Body of pancreas (tissue), 4 donors: ENCODE measurements at regions not wholly inside any gene's neighbourhood (a gene's known extent, or its start where the extent isn't known, plus 50 kb on each side); places are given as distances from the start of the nearest gene placed in this dataset.

ENCODE experiments used
- ATAC-seq: fragments of 150-250 bp; one replicate; pipeline ENCODE4 v1.9.1; 2016
- DNase-seq, 4 donors: peaks; one replicate each; pipeline ENCODE4 v3.0.0-alpha.2; 2019
- H3K27ac ChIP-seq, 4 donors: fragments of 200-600 bp; sonication (generic); 1 replicate in 3 of 4; 2 replicates in 1 of 4; pipeline versions ENCODE4 v1.5.1 to v1.6.1; 2016 to 2019; ENCODE audit warnings: mild to moderate bottlenecking in 1 of 4, mixed read lengths in 1 of 4, moderate library complexity in 1 of 4
- H3K27me3 ChIP-seq, 2 donors: fragments of 200-600 bp; sonication (generic); one replicate each; pipeline ENCODE4 v1.6.0; 2016; ENCODE audit warnings: mild to moderate bottlenecking in 1 of 2
- H3K36me3 ChIP-seq, 2 donors: fragments of 200-600 bp; sonication (generic); replicated peaks in 1 of 2; 2 replicates each; pipeline ENCODE4 v1.5.1; 2016; ENCODE audit warnings: low read depth in 2 of 2; ENCODE audit not compliant: insufficient read depth in 1 of 2
- H3K4me1 ChIP-seq: fragments of 200-600 bp; sonication (generic); one replicate; pipeline ENCODE4 v1.6.0; 2016
- H3K4me3 ChIP-seq, 2 donors: fragments of 200-600 bp; sonication (generic); 1 replicate in 1 of 2; 2 replicates in 1 of 2; pipeline ENCODE4 v1.5.1; 2016 to 2019
- H3K9me3 ChIP-seq, 3 donors: fragments of 200-600 bp; sonication (generic); 1 replicate in 2 of 3; 2 replicates in 1 of 3; pipeline ENCODE4 v1.5.1; 2016
- POLR2A ChIP-seq, 3 donors: fragments of 450-650 bp; IDR thresholded peaks; one replicate each; pipeline ENCODE4 v1.6.1; 2016; ENCODE audit warnings: antibody characterized with exemption in 3 of 3, mild to moderate bottlenecking in 2 of 3
- WGBS, 2 donors: methylation state at CpG; one replicate each; pipeline ENCODE4 v1.1.5; 2017; 5-methylcytosine and 5-hydroxymethylcytosine counted together
- intact Hi-C: fragments of 100-400 bp; cut with DNase I; formaldehyde crosslinking; loops from one replicate; pipeline ENCODE4 v1.15.1; 2023
- TF ChIP-seq, protein P1 (sequence below), 7 experiments: fragments of 450-650 bp in 4 of 7; fragments of 200-600 bp in 3 of 7; sonication (generic) in 3 of 7; IDR thresholded peaks; one replicate each; pipeline ENCODE4 v1.5.1; 2016 to 2019; ENCODE audit warnings: antibody characterized with exemption in 7 of 7

DNA sequence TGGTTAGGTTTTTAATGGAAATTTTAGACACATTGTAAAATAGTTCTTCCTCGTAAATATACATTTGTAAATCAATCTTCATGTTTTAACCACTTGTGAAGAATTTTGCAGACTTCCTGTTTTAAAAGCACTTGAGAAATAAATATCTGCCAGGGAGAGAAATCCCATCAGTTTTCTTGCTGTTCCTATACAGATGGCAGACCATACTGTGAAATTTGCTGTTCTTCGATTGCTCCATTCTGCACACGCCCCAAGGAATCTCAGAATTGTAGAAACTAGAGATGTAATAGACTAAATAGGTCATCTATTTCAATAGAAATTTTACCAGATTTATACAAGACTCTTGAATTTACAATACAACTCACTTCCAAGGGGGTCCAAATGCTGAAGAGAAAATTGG is 75.8 kb upstream of the PIK3C3 start:
- Histone ChIP-seq H3K27me3 (no peaks in the 10 kb centered on the region), H3K36me3 (no peaks in the 10 kb centered on the region), H3K9me3 (no peaks in the 10 kb centered on the region), H3K4me1 (no peaks in the 10 kb centered on the region), H3K4me3 (no peak overlapping the region), H3K27ac (no peak overlapping the region)
- no peak for ATAC-seq
- intact Hi-C loops = no loop called here
- TF ChIP-seq POLR2A (IDR thresholded peaks at IDR 0.05) = no peak
- TF ChIP-seq, protein P1, sequence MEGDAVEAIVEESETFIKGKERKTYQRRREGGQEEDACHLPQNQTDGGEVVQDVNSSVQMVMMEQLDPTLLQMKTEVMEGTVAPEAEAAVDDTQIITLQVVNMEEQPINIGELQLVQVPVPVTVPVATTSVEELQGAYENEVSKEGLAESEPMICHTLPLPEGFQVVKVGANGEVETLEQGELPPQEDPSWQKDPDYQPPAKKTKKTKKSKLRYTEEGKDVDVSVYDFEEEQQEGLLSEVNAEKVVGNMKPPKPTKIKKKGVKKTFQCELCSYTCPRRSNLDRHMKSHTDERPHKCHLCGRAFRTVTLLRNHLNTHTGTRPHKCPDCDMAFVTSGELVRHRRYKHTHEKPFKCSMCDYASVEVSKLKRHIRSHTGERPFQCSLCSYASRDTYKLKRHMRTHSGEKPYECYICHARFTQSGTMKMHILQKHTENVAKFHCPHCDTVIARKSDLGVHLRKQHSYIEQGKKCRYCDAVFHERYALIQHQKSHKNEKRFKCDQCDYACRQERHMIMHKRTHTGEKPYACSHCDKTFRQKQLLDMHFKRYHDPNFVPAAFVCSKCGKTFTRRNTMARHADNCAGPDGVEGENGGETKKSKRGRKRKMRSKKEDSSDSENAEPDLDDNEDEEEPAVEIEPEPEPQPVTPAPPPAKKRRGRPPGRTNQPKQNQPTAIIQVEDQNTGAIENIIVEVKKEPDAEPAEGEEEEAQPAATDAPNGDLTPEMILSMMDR (IDR thresholded peaks at IDR 0.05) = no peak
- 61 to 72% methylated on average over 3 of the region's 3 CpGs for WGBS, 2 donors
- DNase-seq = no peak

DNA sequence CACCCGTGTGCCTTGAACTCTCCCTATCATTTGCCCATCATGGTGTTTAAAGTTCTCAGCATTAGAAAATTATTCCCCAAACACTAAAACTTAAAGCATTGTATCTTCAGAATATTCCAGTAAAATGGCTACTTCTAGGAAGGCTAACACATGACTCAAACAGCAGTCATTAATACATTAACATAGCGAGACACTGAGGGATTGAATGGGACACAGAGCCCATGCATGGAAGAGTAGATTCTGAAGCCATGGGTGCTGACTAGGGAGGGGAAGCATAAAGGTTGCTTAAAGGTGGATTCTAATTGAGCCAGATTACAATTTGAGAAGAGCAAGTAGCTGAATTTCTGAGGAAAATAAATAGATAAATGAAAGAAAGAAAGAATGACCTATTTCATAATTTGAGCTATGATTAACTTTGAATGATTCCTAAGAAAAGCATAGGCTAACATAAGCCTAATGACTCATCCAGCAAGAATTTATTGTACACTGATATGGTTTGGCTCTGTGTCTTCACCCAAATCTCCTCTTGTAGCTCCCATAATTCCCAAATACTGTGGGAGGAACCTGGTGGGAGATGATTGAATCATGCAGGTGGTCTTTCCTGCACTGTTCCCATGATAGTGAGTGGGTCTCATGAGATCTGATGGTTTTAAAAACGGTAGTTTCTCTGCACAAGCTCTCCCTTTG is 79.8 kb upstream of the PIK3C3 start:
- no peak overlapping the region for H3K27ac ChIP-seq
- no peak for ATAC-seq
- intact Hi-C loops = no loop called here
- no peaks in the 10 kb centered on the region for H3K9me3 ChIP-seq
- WGBS, 2 donors = 46 to 50% methylated on average over 3 of the region's 3 CpGs
- H3K4me1 ChIP-seq = no peaks in the 10 kb centered on the region
- TF ChIP-seq POLR2A (IDR thresholded peaks at IDR 0.05) = no peak
- TF ChIP-seq, protein P1 (IDR thresholded peaks at IDR 0.05) = no peak
- H3K27me3 ChIP-seq = no peaks in the 10 kb centered on the region
- DNase-seq = no peak
- H3K4me3 ChIP-seq = no peak overlapping the region
- H3K36me3 ChIP-seq = no peaks in the 10 kb centered on the region

DNA sequence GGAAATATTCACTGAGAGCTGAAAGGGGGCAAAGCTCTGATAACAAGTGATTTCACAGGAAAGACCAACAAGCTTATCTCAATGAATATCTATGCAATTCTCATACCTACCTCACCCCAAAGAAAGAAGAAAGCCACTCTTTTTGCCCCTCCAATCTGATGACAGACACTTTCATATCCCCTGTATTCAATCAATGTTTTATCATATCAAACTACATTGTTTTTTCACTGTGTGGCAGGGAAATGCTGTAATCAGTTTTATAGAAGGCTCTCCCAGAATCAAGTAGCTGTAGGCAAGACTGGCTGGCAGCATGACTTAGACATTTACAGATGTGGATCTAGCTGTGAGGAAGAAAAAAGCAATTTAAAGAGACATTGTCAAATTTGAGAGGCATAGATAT is 81.3 kb upstream of the PIK3C3 start:
- H3K9me3 ChIP-seq = no peaks in the 10 kb centered on the region
- no peak overlapping the region for H3K4me3 ChIP-seq
- ATAC-seq = no peak
- no peaks in the 10 kb centered on the region for H3K27me3 ChIP-seq
- no peaks in the 10 kb centered on the region for H3K36me3 ChIP-seq
- TF ChIP-seq, protein P1 (IDR thresholded peaks at IDR 0.05) = no peak
- TF ChIP-seq POLR2A (IDR thresholded peaks at IDR 0.05) = no peak
- intact Hi-C loops = no loop called here
- no peaks in the 10 kb centered on the region for H3K4me1 ChIP-seq
- H3K27ac ChIP-seq = no peak overlapping the region
- no peak for DNase-seq

GRCh38 chr18:41872206-41872605 is 82.8 kb upstream of the PIK3C3 start:
- no peak overlapping the region for H3K27ac ChIP-seq
- TF ChIP-seq, protein P1 (IDR thresholded peaks at IDR 0.05) = no peak
- no peak for TF ChIP-seq POLR2A (IDR thresholded peaks at IDR 0.05)

More at GRCh38 chr18:41872206-41872605, 82.8 kb upstream of the PIK3C3 start:
- H3K4me3 ChIP-seq = no peak overlapping the region
- H3K4me1 ChIP-seq = no peaks in the 10 kb centered on the region
- DNase-seq (no peak), ATAC-seq (no peak)
- H3K27me3 ChIP-seq = no peaks in the 10 kb centered on the region
- H3K9me3 ChIP-seq = no peaks in the 10 kb centered on the region
- intact Hi-C loops = no loop called here
- H3K36me3 ChIP-seq = no peaks in the 10 kb centered on the region
